A673 (cell line): ENCODE measurements at regions not wholly inside any gene's neighbourhood (a gene's known extent, or its start where the extent isn't known, plus 50 kb on each side); places are given as distances from the start of the nearest gene placed in this dataset.

Experiments
- CTCF ChIP-seq: fragments of 300-800, 200-600 bp; sonication (generic); conservative IDR thresholded peaks from 2 replicates; pipeline ENCODE4 v1.5.1; 2017; ENCODE audit warnings: low read depth, mild to moderate bottlenecking, antibody characterized with exemption, low read length, moderate library complexity, mixed read lengths
- EZH2 ChIP-seq: fragments of 200-600 bp; sonication (generic); IDR thresholded peaks from 2 replicates; pipeline ENCODE4 v1.6.1; 2017; ENCODE audit warnings: borderline replicate concordance, low read depth, mild to moderate bottlenecking, mixed read lengths, antibody characterized with exemption, low read length; ENCODE audit not compliant: poor library complexity, severe bottlenecking

GRCh38 chr20:24756292-24757025, 192.6 kb upstream of the CST7 start:
- TF ChIP-seq CTCF = no peak
- no peak for TF ChIP-seq EZH2
